Osteoblast (primary cell): ENCODE measurements at regions not wholly inside any gene's neighbourhood (a gene's known extent, or its start where the extent isn't known, plus 50 kb on each side); places are given as distances from the start of the nearest gene placed in this dataset.

ENCODE experiments used
- DNase-seq: peaks from one replicate; pipeline ENCODE4 v3.0.0; 2011; ENCODE audit warnings: low spot score, mixed read lengths; ENCODE audit not compliant: insufficient read length; ENCODE audit errors: missing footprints
- H2AFZ ChIP-seq: 2 replicates; pipeline ENCODE4 v1.6.0; 2011; ENCODE audit warnings: mild to moderate bottlenecking, low read length
- H3K27ac ChIP-seq: 2 replicates; pipeline ENCODE4 v1.5.1; 2011; ENCODE audit warnings: mild to moderate bottlenecking, low read depth, low read length, moderate library complexity
- H3K27me3 ChIP-seq: 2 replicates; pipeline ENCODE4 v1.6.0; 2012; ENCODE audit warnings: mild to moderate bottlenecking, control low read depth, inconsistent platforms, low read length, moderate library complexity; ENCODE audit not compliant: insufficient read depth
- H3K36me3 ChIP-seq: 2 replicates; pipeline ENCODE4 v1.5.1; 2011; ENCODE audit warnings: mild to moderate bottlenecking, low read length, control low read depth, moderate library complexity; ENCODE audit not compliant: insufficient read depth
- H3K4me1 ChIP-seq: 2 replicates; pipeline ENCODE4 v1.5.1; 2011; ENCODE audit warnings: mild to moderate bottlenecking, low read length, control low read depth, moderate library complexity; ENCODE audit not compliant: insufficient read depth
- H3K4me2 ChIP-seq: 2 replicates; pipeline ENCODE4 v1.6.0; 2011; ENCODE audit warnings: mild to moderate bottlenecking, low read length; ENCODE audit not compliant: insufficient read depth
- H3K4me3 ChIP-seq: fragments of 200-600 bp; sonication (generic); 3 replicates; pipeline ENCODE4 v1.5.1; 2012; ENCODE audit warnings: mild to moderate bottlenecking, low read length, inconsistent platforms; ENCODE audit not compliant: insufficient read depth
- H3K79me2 ChIP-seq: 2 replicates; pipeline ENCODE4 v1.6.0; 2012; ENCODE audit warnings: mild to moderate bottlenecking, low read length, control low read depth, inconsistent platforms; ENCODE audit not compliant: insufficient read depth
- H3K9me3 ChIP-seq: 2 replicates; pipeline ENCODE4 v1.5.1; 2011; ENCODE audit warnings: low read depth, low read length, control low read depth
- H4K20me1 ChIP-seq: 2 replicates; pipeline ENCODE4 v1.6.0; 2012; ENCODE audit warnings: mild to moderate bottlenecking, low read length, control low read depth; ENCODE audit not compliant: insufficient read depth
- CTCF ChIP-seq: IDR thresholded peaks from 2 replicates; pipeline ENCODE4 v1.5.1; 2011; ENCODE audit warnings: mild to moderate bottlenecking, low read depth, low read length, moderate library complexity; ENCODE audit errors: extremely low read depth

- Histone ChIP-seq H3K9me3 (peaks cover 5% of the 10 kb centered on the region), H3K4me2 (no peak overlapping the region), H3K79me2 (no peaks in the 10 kb centered on the region), H3K36me3 (no peaks in the 10 kb centered on the region), H3K27me3 (no peaks in the 10 kb centered on the region), H2AFZ (no peak overlapping the region), H3K4me3 (no peak overlapping the region), H3K27ac (no peak overlapping the region), H3K4me1 (no peaks in the 10 kb centered on the region), H4K20me1 (no peaks in the 10 kb centered on the region)
- peak; percentile 31 for DNase-seq
- TF ChIP-seq CTCF: no peak
Observed at GRCh38 chr22:49599039-49599438, 228.6 kb downstream of the BRD1 start.

- H3K27me3 ChIP-seq: no peaks in the 10 kb centered on the region
- no peaks in the 10 kb centered on the region for H3K79me2 ChIP-seq
- no peaks in the 10 kb centered on the region for H4K20me1 ChIP-seq
- peaks cover 5% of the 10 kb centered on the region for H3K9me3 ChIP-seq
- no peak overlapping the region for H2AFZ ChIP-seq
- H3K27ac ChIP-seq: no peak overlapping the region
- peak; percentile 62 for DNase-seq
- H3K36me3 ChIP-seq: no peaks in the 10 kb centered on the region
- no peaks in the 10 kb centered on the region for H3K4me1 ChIP-seq
- H3K4me2 ChIP-seq: no peak overlapping the region
- no peak for TF ChIP-seq CTCF
- H3K4me3 ChIP-seq: no peak overlapping the region
Observed at GRCh38 chr22:49598338-49598737, 229.3 kb downstream of the BRD1 start.

- no peaks in the 10 kb centered on the region for H3K27me3 ChIP-seq
- no peak for DNase-seq
- no peaks in the 10 kb centered on the region for H3K79me2 ChIP-seq
- H3K9me3 ChIP-seq: peaks cover 5% of the 10 kb centered on the region
- H2AFZ ChIP-seq: no peak overlapping the region
- no peaks in the 10 kb centered on the region for H3K36me3 ChIP-seq
- no peak overlapping the region for H3K27ac ChIP-seq
- H4K20me1 ChIP-seq: no peaks in the 10 kb centered on the region
- H3K4me1 ChIP-seq: no peaks in the 10 kb centered on the region
- no peak overlapping the region for H3K4me2 ChIP-seq
- no peak for TF ChIP-seq CTCF
- no peak overlapping the region for H3K4me3 ChIP-seq
Observed at GRCh38 chr22:49597428-49598039, 230.1 kb downstream of the BRD1 start.

GRCh38 chr22:49595465-49596078 is 232.1 kb downstream of the BRD1 start:
- Histone ChIP-seq H3K4me1 (no peaks in the 10 kb centered on the region), H3K27me3 (no peaks in the 10 kb centered on the region), H4K20me1 (no peaks in the 10 kb centered on the region), H3K9me3 (peaks cover 5% of the 10 kb centered on the region), H3K4me3 (no peak overlapping the region), H3K27ac (no peak overlapping the region), H3K79me2 (no peaks in the 10 kb centered on the region), H3K36me3 (no peaks in the 10 kb centered on the region), H3K4me2 (no peak overlapping the region), H2AFZ (no peak overlapping the region)
- TF ChIP-seq CTCF: no peak
- peak; percentile 27 for DNase-seq
